Karpas-422 (cell line): ENCODE measurements at regions not wholly inside any gene's neighbourhood (a gene's known extent, or its start where the extent isn't known, plus 50 kb on each side); places are given as distances from the start of the nearest gene placed in this dataset. TPM values are rescaled to one million over a fixed set of nuclear protein-coding genes. Genes with fewer than 3 reads are reported as not detected.

Experiments
- DNase-seq: peaks from one replicate; pipeline ENCODE4 v3.0.0-alpha.2; 2015
- H2AFZ ChIP-seq: fragments of 200-600 bp; sonication (generic); 2 replicates; pipeline ENCODE4 v1.6.1; 2014; ENCODE audit warnings: antibody characterized with exemption, low read length, mixed read lengths
- H3K27ac ChIP-seq: fragments of 200-600 bp; sonication (generic); 2 replicates; pipeline ENCODE4 v1.5.1; 2014; ENCODE audit warnings: mild to moderate bottlenecking, low read length, moderate library complexity
- H3K27me3 ChIP-seq: fragments of 200-600 bp; sonication (generic); 2 replicates; pipeline ENCODE4 v1.6.1; 2014; ENCODE audit warnings: low read length, mixed read lengths
- H3K36me3 ChIP-seq: fragments of 200-600 bp; sonication (generic); 2 replicates; pipeline ENCODE4 v1.6.1; 2014; ENCODE audit warnings: low read length, mixed read lengths; ENCODE audit not compliant: insufficient read depth
- H3K4me1 ChIP-seq: fragments of 200-600 bp; sonication (generic); 2 replicates; pipeline ENCODE4 v1.6.1; 2014; ENCODE audit warnings: mild to moderate bottlenecking, low read length, mixed read lengths
- H3K4me2 ChIP-seq: fragments of 200-600 bp; sonication (generic); 2 replicates; pipeline ENCODE4 v1.6.1; 2014; ENCODE audit warnings: low read length, low read depth, mild to moderate bottlenecking; ENCODE audit not compliant: poor library complexity, severe bottlenecking
- H3K4me3 ChIP-seq: fragments of 200-600 bp; sonication (generic); 2 replicates; pipeline ENCODE4 v1.5.1; 2014; ENCODE audit warnings: mild to moderate bottlenecking, antibody characterized with exemption, low read length, mixed read lengths
- H3K79me2 ChIP-seq: fragments of 200-600 bp; sonication (generic); 2 replicates; pipeline ENCODE4 v1.6.1; 2014; ENCODE audit warnings: mild to moderate bottlenecking, low read length, mixed read lengths
- H3K9ac ChIP-seq: fragments of 200-600 bp; sonication (generic); 2 replicates; pipeline ENCODE4 v1.6.0; 2014; ENCODE audit warnings: low read length
- H3K9me2 ChIP-seq: fragments of 200-600 bp; sonication (generic), shearing (Covaris generic); replicated peaks from 2 replicates; pipeline ENCODE4 v1.6.0; 2014; ENCODE audit warnings: mild to moderate bottlenecking, low read length, moderate library complexity; ENCODE audit not compliant: insufficient read depth
- H3K9me3 ChIP-seq: fragments of 300-700, 200-600 bp; sonication (generic); 2 replicates; pipeline ENCODE4 v1.6.1; 2014; ENCODE audit warnings: low read length, mixed read lengths
- H4K20me1 ChIP-seq: fragments of 200-600 bp; sonication (generic); 2 replicates; pipeline ENCODE4 v1.6.1; 2014; ENCODE audit warnings: mild to moderate bottlenecking, antibody characterized with exemption, low read length, low read depth; ENCODE audit not compliant: insufficient read depth
- small RNA-seq: library from RNA; depleted of rRNA; stranded (forward); fragments of <200 nt; gene quantifications from one replicate; pipeline ENCODE3, GENCODE V24; 2014

GRCh38 chr18:6679201-6679600 lies 50.3 kb upstream of the ARHGAP28 start:
- Histone ChIP-seq H3K79me2 (no peaks in the 10 kb centered on the region), H2AFZ (no peak overlapping the region), H4K20me1 (no peaks in the 10 kb centered on the region), H3K4me2 (no peak overlapping the region), H3K27ac (no peak overlapping the region), H3K4me1 (no peaks in the 10 kb centered on the region), H3K4me3 (no peak overlapping the region), H3K9me2 (no peaks in the 10 kb centered on the region), H3K9ac (no peak overlapping the region), H3K27me3 (no peaks in the 10 kb centered on the region), H3K36me3 (no peaks in the 10 kb centered on the region), H3K9me3 (no peaks in the 10 kb centered on the region; the same call in 1 of the 2 replicates)
- no peak for DNase-seq

Small RNA genes lying in the stretch of these regions (small RNA-seq; reads per million reads assigned to genes)
- gene RN7SL282P = not detected
